Astrocyte (in vitro differentiated cells and primary cell): ENCODE measurements at regions not wholly inside any gene's neighbourhood (a gene's known extent, or its start where the extent isn't known, plus 50 kb on each side); places are given as distances from the start of the nearest gene placed in this dataset.

Source experiments
- DNase-seq: peaks from one replicate; pipeline ENCODE4 v3.0.0-alpha.2; 2010; ENCODE audit warnings: low read depth
- FAIRE-seq: peaks from 2 replicates; lab custom pipeline; 2011; peaks lifted over from hg19 to GRCh38; lab: Jason Lieb, UNC
- H2AFZ ChIP-seq: 2 replicates; pipeline ENCODE4 v1.6.0; 2012; ENCODE audit warnings: low read depth, low read length, inconsistent platforms
- H3K27ac ChIP-seq: 2 replicates; pipeline ENCODE4 v1.5.1; 2011; ENCODE audit warnings: low read depth, low read length, inconsistent platforms
- H3K27me3 ChIP-seq: 2 replicates; pipeline ENCODE4 v1.6.0; 2011; ENCODE audit warnings: low read length, inconsistent platforms; ENCODE audit not compliant: insufficient read depth
- H3K36me3 ChIP-seq: 2 replicates; pipeline ENCODE4 v1.5.1; 2011; ENCODE audit warnings: low read length, inconsistent platforms; ENCODE audit not compliant: insufficient read depth
- H3K4me1 ChIP-seq: 2 replicates; pipeline ENCODE4 v1.5.1; 2011; ENCODE audit warnings: low read length, inconsistent platforms; ENCODE audit not compliant: insufficient read depth
- H3K4me2 ChIP-seq: 2 replicates; pipeline ENCODE4 v1.6.0; 2012; ENCODE audit warnings: low read length, inconsistent platforms
- H3K4me3 ChIP-seq: 2 replicates; pipeline ENCODE4 v1.5.1; 2011; ENCODE audit warnings: low read depth, mild to moderate bottlenecking, low read length, inconsistent platforms; ENCODE audit not compliant: insufficient read depth
- H3K79me2 ChIP-seq: 2 replicates; pipeline ENCODE4 v1.6.0; 2012; ENCODE audit warnings: mild to moderate bottlenecking, low read length, inconsistent platforms; ENCODE audit not compliant: insufficient read depth
- H3K9ac ChIP-seq: 2 replicates; pipeline ENCODE4 v1.6.0; 2012; ENCODE audit warnings: mild to moderate bottlenecking, low read length, inconsistent platforms
- H3K9me3 ChIP-seq: 2 replicates; pipeline ENCODE4 v1.5.1; 2012; ENCODE audit warnings: low read depth, mild to moderate bottlenecking, low read length, inconsistent platforms; ENCODE audit not compliant: insufficient read depth
- H4K20me1 ChIP-seq: 2 replicates; pipeline ENCODE4 v1.6.0; 2012; ENCODE audit warnings: low read length, inconsistent platforms; ENCODE audit not compliant: insufficient read depth
- H3K27ac Mint-ChIP-seq: one replicate; pipeline ENCODE4 v1.8.0; 2021; ENCODE audit warnings: mild to moderate bottlenecking, mixed read lengths; ENCODE audit not compliant: unreplicated experiment
- H3K27me3 Mint-ChIP-seq: one replicate; pipeline ENCODE4 v1.8.0; 2021; ENCODE audit warnings: low read depth, mixed read lengths; ENCODE audit not compliant: unreplicated experiment
- H3K36me3 Mint-ChIP-seq: one replicate; pipeline ENCODE4 v1.8.0; 2021; ENCODE audit warnings: low read depth, mixed read lengths; ENCODE audit not compliant: unreplicated experiment
- H3K4me1 Mint-ChIP-seq: one replicate; pipeline ENCODE4 v1.8.0; 2021; ENCODE audit warnings: low read depth, mixed read lengths; ENCODE audit not compliant: unreplicated experiment
- H3K4me3 Mint-ChIP-seq: one replicate; pipeline ENCODE4 v1.8.0; 2021; ENCODE audit warnings: mild to moderate bottlenecking, moderate library complexity, mixed read lengths; ENCODE audit not compliant: unreplicated experiment
- H3K9me3 Mint-ChIP-seq: one replicate; pipeline ENCODE4 v1.8.0; 2021; ENCODE audit warnings: mild to moderate bottlenecking, mixed read lengths; ENCODE audit not compliant: unreplicated experiment
- EZH2 ChIP-seq: IDR thresholded peaks from 2 replicates; pipeline ENCODE4 v1.6.1; 2012; ENCODE audit warnings: mild to moderate bottlenecking, low read length, inconsistent platforms; ENCODE audit not compliant: insufficient read depth
- TF ChIP-seq, protein P1 (sequence below): IDR thresholded peaks from 2 replicates; pipeline ENCODE4 v1.5.1; 2011; ENCODE audit warnings: low read depth, mild to moderate bottlenecking, inconsistent platforms, low read length, moderate library complexity; ENCODE audit not compliant: insufficient read depth

DNA sequence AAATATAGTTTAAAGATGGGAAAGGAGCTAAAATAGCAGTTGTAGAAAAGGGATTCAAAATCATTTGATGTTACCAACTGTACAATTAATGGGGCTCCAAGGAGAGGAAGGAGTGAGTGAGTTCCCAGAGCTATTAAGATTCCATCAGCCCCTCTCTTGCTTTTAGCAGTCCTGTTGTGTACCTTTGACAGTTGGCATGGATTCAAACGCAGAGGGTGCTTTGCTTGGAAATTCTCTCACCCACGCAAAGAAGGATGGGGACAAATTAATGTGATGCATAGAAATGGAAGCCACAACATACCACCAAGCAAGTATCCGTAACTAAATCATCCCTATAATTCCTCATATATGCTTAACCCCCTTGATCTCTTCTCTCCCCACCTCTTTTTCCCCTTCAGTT, 461.3 kb downstream of the EBF1 start:
- Mint-ChIP-seq H3K4me1 (peaks cover 17% of the 10 kb centered on the region), H3K27ac (no peak overlapping the region), H3K4me3 (no peak overlapping the region), H3K9me3 (peaks cover 1% of the 10 kb centered on the region), H3K27me3 (no peaks in the 10 kb centered on the region), H3K36me3 (no peaks in the 10 kb centered on the region)
- Histone ChIP-seq H3K79me2 (no peaks in the 10 kb centered on the region), H2AFZ (no peak overlapping the region), H3K9me3 (no peaks in the 10 kb centered on the region), H3K27me3 (no peaks in the 10 kb centered on the region), H3K27ac (no peak overlapping the region), H3K4me1 (peaks cover 7% of the 10 kb centered on the region), H3K9ac (no peak overlapping the region), H3K4me3 (no peak overlapping the region), H3K4me2 (no peak overlapping the region), H4K20me1 (no peaks in the 10 kb centered on the region), H3K36me3 (no peaks in the 10 kb centered on the region)
- DNase-seq (peak; percentile 38), FAIRE-seq (no peak)
- TF ChIP-seq, protein P1, sequence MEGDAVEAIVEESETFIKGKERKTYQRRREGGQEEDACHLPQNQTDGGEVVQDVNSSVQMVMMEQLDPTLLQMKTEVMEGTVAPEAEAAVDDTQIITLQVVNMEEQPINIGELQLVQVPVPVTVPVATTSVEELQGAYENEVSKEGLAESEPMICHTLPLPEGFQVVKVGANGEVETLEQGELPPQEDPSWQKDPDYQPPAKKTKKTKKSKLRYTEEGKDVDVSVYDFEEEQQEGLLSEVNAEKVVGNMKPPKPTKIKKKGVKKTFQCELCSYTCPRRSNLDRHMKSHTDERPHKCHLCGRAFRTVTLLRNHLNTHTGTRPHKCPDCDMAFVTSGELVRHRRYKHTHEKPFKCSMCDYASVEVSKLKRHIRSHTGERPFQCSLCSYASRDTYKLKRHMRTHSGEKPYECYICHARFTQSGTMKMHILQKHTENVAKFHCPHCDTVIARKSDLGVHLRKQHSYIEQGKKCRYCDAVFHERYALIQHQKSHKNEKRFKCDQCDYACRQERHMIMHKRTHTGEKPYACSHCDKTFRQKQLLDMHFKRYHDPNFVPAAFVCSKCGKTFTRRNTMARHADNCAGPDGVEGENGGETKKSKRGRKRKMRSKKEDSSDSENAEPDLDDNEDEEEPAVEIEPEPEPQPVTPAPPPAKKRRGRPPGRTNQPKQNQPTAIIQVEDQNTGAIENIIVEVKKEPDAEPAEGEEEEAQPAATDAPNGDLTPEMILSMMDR: no peak
- TF ChIP-seq EZH2: no peak

DNA sequence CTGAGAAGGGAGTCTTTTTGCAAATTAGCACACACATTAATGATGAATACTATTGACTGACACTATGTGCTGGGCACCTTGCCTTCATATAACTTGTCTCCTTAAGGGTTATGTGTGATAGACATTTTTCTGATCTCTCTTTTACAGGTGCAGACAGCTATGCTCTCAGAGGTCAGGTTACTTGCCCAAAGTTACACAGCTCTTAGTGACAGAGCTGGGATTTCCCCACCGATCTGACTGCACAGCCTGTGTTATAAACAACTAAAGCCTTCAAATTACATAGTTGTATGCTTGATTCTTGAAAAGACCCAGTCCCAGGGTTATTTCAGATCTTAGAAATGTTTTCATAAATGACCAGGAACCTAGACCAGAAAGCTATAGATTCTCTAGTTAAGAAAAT, 462.7 kb downstream of the EBF1 start:
- H3K9me3 Mint-ChIP-seq: peaks cover 1% of the 10 kb centered on the region
- no peak overlapping the region for H3K27ac Mint-ChIP-seq
- H3K27me3 ChIP-seq: no peaks in the 10 kb centered on the region
- DNase-seq (no peak), FAIRE-seq (no peak)
- H3K4me1 Mint-ChIP-seq: peaks cover 17% of the 10 kb centered on the region
- no peak overlapping the region for H3K4me3 Mint-ChIP-seq
- no peak overlapping the region for H3K4me3 ChIP-seq
- H3K27ac ChIP-seq: no peak overlapping the region
- TF ChIP-seq EZH2: no peak
- TF ChIP-seq, protein P1: no peak
- no peaks in the 10 kb centered on the region for H4K20me1 ChIP-seq
- H3K9ac ChIP-seq: no peak overlapping the region
- H3K4me2 ChIP-seq: no peak overlapping the region
- H2AFZ ChIP-seq: no peak overlapping the region
- peaks cover 7% of the 10 kb centered on the region for H3K4me1 ChIP-seq
- no peaks in the 10 kb centered on the region for H3K36me3 ChIP-seq
- no peaks in the 10 kb centered on the region for H3K9me3 ChIP-seq
- H3K79me2 ChIP-seq: no peaks in the 10 kb centered on the region
- H3K36me3 Mint-ChIP-seq: no peaks in the 10 kb centered on the region
- no peaks in the 10 kb centered on the region for H3K27me3 Mint-ChIP-seq

DNA sequence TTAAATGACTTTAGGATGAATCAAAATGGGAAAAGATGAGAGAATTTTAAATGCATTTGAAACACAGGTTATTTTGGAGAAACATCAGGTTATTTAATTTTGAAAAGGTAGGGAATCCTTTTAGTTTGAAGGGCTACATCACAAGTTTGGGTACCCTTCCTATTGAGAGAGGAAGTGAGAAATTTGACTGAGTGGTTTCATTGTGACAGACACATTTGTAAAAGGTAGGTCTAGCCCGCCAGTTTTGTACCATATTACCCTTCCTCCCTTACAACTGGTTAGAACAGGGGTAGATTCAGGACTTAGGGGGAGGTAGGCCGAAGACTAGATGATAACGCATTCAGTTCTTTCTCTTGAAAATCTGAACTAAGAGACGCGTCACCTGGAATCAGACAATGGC, 464.2 kb downstream of the EBF1 start:
- H3K27me3 ChIP-seq: no peaks in the 10 kb centered on the region
- no peak overlapping the region for H3K4me3 ChIP-seq
- H3K27ac ChIP-seq: no peak overlapping the region
- H4K20me1 ChIP-seq: no peaks in the 10 kb centered on the region
- no peak for FAIRE-seq
- TF ChIP-seq, protein P1: no peak
- no peak for TF ChIP-seq EZH2
- Mint-ChIP-seq H3K9me3 (peaks cover 1% of the 10 kb centered on the region), H3K27ac (no peak overlapping the region), H3K36me3 (no peaks in the 10 kb centered on the region), H3K4me3 (no peak overlapping the region), H3K4me1 (peaks cover 17% of the 10 kb centered on the region), H3K27me3 (peaks cover 2% of the 10 kb centered on the region)
- DNase-seq: no peak
- no peak overlapping the region for H3K4me2 ChIP-seq
- no peak overlapping the region for H3K9ac ChIP-seq
- no peaks in the 10 kb centered on the region for H3K79me2 ChIP-seq
- no peak overlapping the region for H2AFZ ChIP-seq
- no peaks in the 10 kb centered on the region for H3K36me3 ChIP-seq
- H3K9me3 ChIP-seq: no peaks in the 10 kb centered on the region
- peaks cover 7% of the 10 kb centered on the region for H3K4me1 ChIP-seq
